Panc1 (cell line): ENCODE measurements at regions not wholly inside any gene's neighbourhood (a gene's known extent, or its start where the extent isn't known, plus 50 kb on each side); places are given as distances from the start of the nearest gene placed in this dataset.

Source experiments
- POLR2AphosphoS5 ChIP-seq: IDR thresholded peaks from 2 replicates; pipeline ENCODE4 v1.6.1; 2012; ENCODE audit warnings: mild to moderate bottlenecking, low read depth, low read length, moderate library complexity
- SIN3A ChIP-seq: IDR thresholded peaks from 2 replicates; pipeline ENCODE4 v1.6.1; 2012; ENCODE audit warnings: low read depth, mild to moderate bottlenecking, low read length, moderate library complexity, borderline replicate concordance; ENCODE audit not compliant: insufficient read depth
- TCF7L2 ChIP-seq: IDR thresholded peaks from 2 replicates; pipeline ENCODE4 v1.6.1; 2011; ENCODE audit warnings: mild to moderate bottlenecking, low read depth, low read length, inconsistent platforms
- TF ChIP-seq, protein P1 (sequence below): fragments of 450-650 bp; IDR thresholded peaks from 2 replicates; pipeline ENCODE4 v1.5.1; 2017; ENCODE audit warnings: mild to moderate bottlenecking
- TF ChIP-seq, protein P2 (sequence below), 2 experiments: IDR thresholded peaks; 2 replicates each; pipeline ENCODE4 v1.6.1; 2011 to 2012; ENCODE audit warnings: low read depth in 2 of 2, control low read depth in 1 of 2, low read length in 1 of 2, mild to moderate bottlenecking in 1 of 2, moderate library complexity in 1 of 2; ENCODE audit not compliant: insufficient read depth in 1 of 2

DNA sequence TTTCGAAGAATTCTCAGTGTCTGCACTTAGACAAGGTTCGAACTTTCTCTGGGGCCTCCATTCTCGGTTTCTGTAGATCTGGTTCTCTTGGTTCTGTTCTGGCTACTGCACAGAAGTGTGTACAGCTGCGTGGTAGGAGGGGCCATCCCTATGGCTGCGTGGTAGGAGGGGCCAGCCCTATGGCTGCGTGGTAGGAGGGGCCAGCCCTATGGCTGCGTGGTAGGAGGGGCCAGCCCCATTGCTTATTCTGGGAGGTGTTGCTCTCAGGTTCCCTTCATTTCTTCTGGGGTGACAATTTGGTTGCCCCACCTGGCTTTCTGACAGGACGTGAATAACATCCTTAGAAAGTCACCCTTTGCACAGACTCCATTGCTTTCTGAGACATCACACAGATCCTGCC lies 65.2 kb upstream of the CHST15 start:
- TF ChIP-seq, protein P1, sequence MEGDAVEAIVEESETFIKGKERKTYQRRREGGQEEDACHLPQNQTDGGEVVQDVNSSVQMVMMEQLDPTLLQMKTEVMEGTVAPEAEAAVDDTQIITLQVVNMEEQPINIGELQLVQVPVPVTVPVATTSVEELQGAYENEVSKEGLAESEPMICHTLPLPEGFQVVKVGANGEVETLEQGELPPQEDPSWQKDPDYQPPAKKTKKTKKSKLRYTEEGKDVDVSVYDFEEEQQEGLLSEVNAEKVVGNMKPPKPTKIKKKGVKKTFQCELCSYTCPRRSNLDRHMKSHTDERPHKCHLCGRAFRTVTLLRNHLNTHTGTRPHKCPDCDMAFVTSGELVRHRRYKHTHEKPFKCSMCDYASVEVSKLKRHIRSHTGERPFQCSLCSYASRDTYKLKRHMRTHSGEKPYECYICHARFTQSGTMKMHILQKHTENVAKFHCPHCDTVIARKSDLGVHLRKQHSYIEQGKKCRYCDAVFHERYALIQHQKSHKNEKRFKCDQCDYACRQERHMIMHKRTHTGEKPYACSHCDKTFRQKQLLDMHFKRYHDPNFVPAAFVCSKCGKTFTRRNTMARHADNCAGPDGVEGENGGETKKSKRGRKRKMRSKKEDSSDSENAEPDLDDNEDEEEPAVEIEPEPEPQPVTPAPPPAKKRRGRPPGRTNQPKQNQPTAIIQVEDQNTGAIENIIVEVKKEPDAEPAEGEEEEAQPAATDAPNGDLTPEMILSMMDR, result no peak
- TF ChIP-seq SIN3A (no peak), POLR2AphosphoS5 (no peak), TCF7L2 (no peak)
- TF ChIP-seq, protein P2, sequence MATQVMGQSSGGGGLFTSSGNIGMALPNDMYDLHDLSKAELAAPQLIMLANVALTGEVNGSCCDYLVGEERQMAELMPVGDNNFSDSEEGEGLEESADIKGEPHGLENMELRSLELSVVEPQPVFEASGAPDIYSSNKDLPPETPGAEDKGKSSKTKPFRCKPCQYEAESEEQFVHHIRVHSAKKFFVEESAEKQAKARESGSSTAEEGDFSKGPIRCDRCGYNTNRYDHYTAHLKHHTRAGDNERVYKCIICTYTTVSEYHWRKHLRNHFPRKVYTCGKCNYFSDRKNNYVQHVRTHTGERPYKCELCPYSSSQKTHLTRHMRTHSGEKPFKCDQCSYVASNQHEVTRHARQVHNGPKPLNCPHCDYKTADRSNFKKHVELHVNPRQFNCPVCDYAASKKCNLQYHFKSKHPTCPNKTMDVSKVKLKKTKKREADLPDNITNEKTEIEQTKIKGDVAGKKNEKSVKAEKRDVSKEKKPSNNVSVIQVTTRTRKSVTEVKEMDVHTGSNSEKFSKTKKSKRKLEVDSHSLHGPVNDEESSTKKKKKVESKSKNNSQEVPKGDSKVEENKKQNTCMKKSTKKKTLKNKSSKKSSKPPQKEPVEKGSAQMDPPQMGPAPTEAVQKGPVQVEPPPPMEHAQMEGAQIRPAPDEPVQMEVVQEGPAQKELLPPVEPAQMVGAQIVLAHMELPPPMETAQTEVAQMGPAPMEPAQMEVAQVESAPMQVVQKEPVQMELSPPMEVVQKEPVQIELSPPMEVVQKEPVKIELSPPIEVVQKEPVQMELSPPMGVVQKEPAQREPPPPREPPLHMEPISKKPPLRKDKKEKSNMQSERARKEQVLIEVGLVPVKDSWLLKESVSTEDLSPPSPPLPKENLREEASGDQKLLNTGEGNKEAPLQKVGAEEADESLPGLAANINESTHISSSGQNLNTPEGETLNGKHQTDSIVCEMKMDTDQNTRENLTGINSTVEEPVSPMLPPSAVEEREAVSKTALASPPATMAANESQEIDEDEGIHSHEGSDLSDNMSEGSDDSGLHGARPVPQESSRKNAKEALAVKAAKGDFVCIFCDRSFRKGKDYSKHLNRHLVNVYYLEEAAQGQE (IDR thresholded peaks at IDR 0.05; ENCODE audit: insufficient read depth in 1 of 2, low read depth in 2 of 2, low read length in 1 of 2), result no peak
